ENCODE measurements at regions not wholly inside any gene's neighbourhood (a gene's known extent, or its start where the extent isn't known, plus 50 kb on each side); places are given as distances from the start of the nearest gene placed in this dataset.

- Histone ChIP-seq H3K4me3 (ENCODE audit: low read depth, low read length) (no peak overlapping the region), H3K9me3 (no peaks in the 10 kb centered on the region), H3K27me3 (peaks cover 7% of the 10 kb centered on the region), H3K4me1 (no peaks in the 10 kb centered on the region), H3K36me3 (no peaks in the 10 kb centered on the region)
- DNase-seq: no peak
- TF ChIP-seq CTCF (IDR thresholded peaks at IDR 0.05; ENCODE audit: low read depth, low read length): no peak
Measured at GRCh38 chr5:174972291-174972690, 247.9 kb downstream of the MSX2 start.

GRCh38 chr5:174971210-174971609 lies 246.8 kb downstream of the MSX2 start:
- no peak for DNase-seq
- Histone ChIP-seq H3K9me3 (no peaks in the 10 kb centered on the region), H3K36me3 (no peaks in the 10 kb centered on the region), H3K4me1 (no peaks in the 10 kb centered on the region), H3K27me3 (peaks cover 7% of the 10 kb centered on the region), H3K4me3 (ENCODE audit: low read depth, low read length) (no peak overlapping the region)
- no peak for TF ChIP-seq CTCF (IDR thresholded peaks at IDR 0.05; ENCODE audit: low read depth, low read length)

- no peak for TF ChIP-seq CTCF (IDR thresholded peaks at IDR 0.05; ENCODE audit: low read depth, low read length)
- H3K36me3 ChIP-seq: no peaks in the 10 kb centered on the region
- H3K27me3 ChIP-seq: peaks cover 7% of the 10 kb centered on the region
- no peak overlapping the region for H3K4me3 ChIP-seq (ENCODE audit: low read depth, low read length)
- H3K9me3 ChIP-seq: no peaks in the 10 kb centered on the region
- no peaks in the 10 kb centered on the region for H3K4me1 ChIP-seq
- no peak for DNase-seq
Measured at GRCh38 chr5:174970502-174970901, 246.1 kb downstream of the MSX2 start.

- no peak for DNase-seq
- no peaks in the 10 kb centered on the region for H3K4me1 ChIP-seq
- H3K27me3 ChIP-seq: peaks cover 34% of the 10 kb centered on the region
- no peaks in the 10 kb centered on the region for H3K36me3 ChIP-seq
- TF ChIP-seq CTCF (IDR thresholded peaks at IDR 0.05; ENCODE audit: low read depth, low read length): no peak
- no peak overlapping the region for H3K4me3 ChIP-seq (ENCODE audit: low read depth, low read length)
- no peaks in the 10 kb centered on the region; the same call in 1 of the 2 replicates for H3K9me3 ChIP-seq
Measured at GRCh38 chr5:174953871-174954270, 229.5 kb downstream of the MSX2 start.

- Histone ChIP-seq H3K9me3 (no peaks in the 10 kb centered on the region; the same call in 1 of the 2 replicates), H3K27me3 (peaks cover 38% of the 10 kb centered on the region), H3K4me3 (ENCODE audit: low read depth, low read length) (no peak overlapping the region), H3K36me3 (no peaks in the 10 kb centered on the region), H3K4me1 (no peaks in the 10 kb centered on the region)
- TF ChIP-seq CTCF (IDR thresholded peaks at IDR 0.05; ENCODE audit: low read depth, low read length): peak; percentile 98
- peak; percentile 66 for DNase-seq
Measured at GRCh38 chr5:174951151-174951780, 226.9 kb downstream of the MSX2 start.

- no peak for TF ChIP-seq CTCF (IDR thresholded peaks at IDR 0.05; ENCODE audit: low read depth, low read length)
- H3K9me3 ChIP-seq: no peaks in the 10 kb centered on the region; the same call in 1 of the 2 replicates
- H3K36me3 ChIP-seq: no peaks in the 10 kb centered on the region
- H3K4me3 ChIP-seq (ENCODE audit: low read depth, low read length): no peak overlapping the region
- DNase-seq: no peak
- peaks cover 16% of the 10 kb centered on the region; the same call in 1 of the 2 replicates for H3K27me3 ChIP-seq
- no peaks in the 10 kb centered on the region for H3K4me1 ChIP-seq
Measured at GRCh38 chr5:174947548-174947947, 223.2 kb downstream of the MSX2 start.
